ENCODE measurements at regions not wholly inside any gene's neighbourhood (a gene's known extent, or its start where the extent isn't known, plus 50 kb on each side); places are given as distances from the start of the nearest gene placed in this dataset.
"Not testable (repeated sequence)": the region's sequence is repeated elsewhere in the genome, so short reads cannot be mapped to it uniquely, and the experiment has no call there.

DNA sequence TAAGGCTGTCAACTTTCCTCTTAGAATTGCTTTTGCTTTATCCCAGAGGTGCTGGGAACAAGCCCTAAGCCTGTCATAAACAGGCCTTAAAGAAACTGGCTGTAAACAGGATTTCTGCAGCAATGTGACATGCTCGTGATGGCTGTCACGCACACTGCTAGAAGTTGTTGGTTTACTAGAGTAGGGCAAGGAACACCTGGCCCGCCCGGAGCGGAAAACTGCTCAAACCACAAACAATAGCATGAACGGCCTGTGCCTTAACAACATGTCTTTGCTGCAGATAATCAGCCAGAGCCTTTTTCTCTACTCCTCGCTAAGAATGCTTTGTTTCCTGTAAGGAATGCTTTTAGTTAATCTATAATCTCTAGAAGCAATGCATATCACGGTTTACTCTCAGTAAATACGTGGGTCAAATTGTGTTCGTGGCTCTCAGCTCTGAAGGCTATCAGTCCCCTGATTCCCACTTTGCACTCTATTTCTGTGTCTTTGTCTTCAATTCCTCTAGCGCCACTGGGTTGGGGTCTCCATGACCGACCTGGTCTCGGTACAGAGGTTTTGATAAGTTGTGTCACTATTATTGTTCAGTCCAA is 318.3 kb downstream of the GLUD2 start:
- H3K4me1 ChIP-seq (ENCODE audit: control insufficient read depth, insufficient read depth, low read length), result no peaks in the 10 kb centered on the region
- DNase-seq (ENCODE audit: low read depth, low spot score) (no peak), ATAC-seq (no peak)
- CTCF ChIA-PET, result no interaction called here
- POLR2A ChIA-PET, result no interaction called here
- no peak overlapping the region for H3K4me3 ChIP-seq (ENCODE audit: low read depth in 2 of 2, low read length in 2 of 2)
- TF ChIP-seq TCF7L2 (IDR thresholded peaks at IDR 0.05; ENCODE audit: low read depth, low read length) (no peak), POLR2AphosphoS5 (IDR thresholded peaks at IDR 0.05; ENCODE audit: low read depth, low read length) (no peak), SIN3A (IDR thresholded peaks at IDR 0.05; ENCODE audit: borderline replicate concordance, insufficient read depth, low read depth, low read length) (no peak)
- TF ChIP-seq, protein P1, sequence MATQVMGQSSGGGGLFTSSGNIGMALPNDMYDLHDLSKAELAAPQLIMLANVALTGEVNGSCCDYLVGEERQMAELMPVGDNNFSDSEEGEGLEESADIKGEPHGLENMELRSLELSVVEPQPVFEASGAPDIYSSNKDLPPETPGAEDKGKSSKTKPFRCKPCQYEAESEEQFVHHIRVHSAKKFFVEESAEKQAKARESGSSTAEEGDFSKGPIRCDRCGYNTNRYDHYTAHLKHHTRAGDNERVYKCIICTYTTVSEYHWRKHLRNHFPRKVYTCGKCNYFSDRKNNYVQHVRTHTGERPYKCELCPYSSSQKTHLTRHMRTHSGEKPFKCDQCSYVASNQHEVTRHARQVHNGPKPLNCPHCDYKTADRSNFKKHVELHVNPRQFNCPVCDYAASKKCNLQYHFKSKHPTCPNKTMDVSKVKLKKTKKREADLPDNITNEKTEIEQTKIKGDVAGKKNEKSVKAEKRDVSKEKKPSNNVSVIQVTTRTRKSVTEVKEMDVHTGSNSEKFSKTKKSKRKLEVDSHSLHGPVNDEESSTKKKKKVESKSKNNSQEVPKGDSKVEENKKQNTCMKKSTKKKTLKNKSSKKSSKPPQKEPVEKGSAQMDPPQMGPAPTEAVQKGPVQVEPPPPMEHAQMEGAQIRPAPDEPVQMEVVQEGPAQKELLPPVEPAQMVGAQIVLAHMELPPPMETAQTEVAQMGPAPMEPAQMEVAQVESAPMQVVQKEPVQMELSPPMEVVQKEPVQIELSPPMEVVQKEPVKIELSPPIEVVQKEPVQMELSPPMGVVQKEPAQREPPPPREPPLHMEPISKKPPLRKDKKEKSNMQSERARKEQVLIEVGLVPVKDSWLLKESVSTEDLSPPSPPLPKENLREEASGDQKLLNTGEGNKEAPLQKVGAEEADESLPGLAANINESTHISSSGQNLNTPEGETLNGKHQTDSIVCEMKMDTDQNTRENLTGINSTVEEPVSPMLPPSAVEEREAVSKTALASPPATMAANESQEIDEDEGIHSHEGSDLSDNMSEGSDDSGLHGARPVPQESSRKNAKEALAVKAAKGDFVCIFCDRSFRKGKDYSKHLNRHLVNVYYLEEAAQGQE (IDR thresholded peaks at IDR 0.05; ENCODE audit: insufficient read depth in 1 of 2, low read depth in 2 of 2, low read length in 1 of 2), result no peak
- TF ChIP-seq, protein P2, sequence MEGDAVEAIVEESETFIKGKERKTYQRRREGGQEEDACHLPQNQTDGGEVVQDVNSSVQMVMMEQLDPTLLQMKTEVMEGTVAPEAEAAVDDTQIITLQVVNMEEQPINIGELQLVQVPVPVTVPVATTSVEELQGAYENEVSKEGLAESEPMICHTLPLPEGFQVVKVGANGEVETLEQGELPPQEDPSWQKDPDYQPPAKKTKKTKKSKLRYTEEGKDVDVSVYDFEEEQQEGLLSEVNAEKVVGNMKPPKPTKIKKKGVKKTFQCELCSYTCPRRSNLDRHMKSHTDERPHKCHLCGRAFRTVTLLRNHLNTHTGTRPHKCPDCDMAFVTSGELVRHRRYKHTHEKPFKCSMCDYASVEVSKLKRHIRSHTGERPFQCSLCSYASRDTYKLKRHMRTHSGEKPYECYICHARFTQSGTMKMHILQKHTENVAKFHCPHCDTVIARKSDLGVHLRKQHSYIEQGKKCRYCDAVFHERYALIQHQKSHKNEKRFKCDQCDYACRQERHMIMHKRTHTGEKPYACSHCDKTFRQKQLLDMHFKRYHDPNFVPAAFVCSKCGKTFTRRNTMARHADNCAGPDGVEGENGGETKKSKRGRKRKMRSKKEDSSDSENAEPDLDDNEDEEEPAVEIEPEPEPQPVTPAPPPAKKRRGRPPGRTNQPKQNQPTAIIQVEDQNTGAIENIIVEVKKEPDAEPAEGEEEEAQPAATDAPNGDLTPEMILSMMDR (IDR thresholded peaks at IDR 0.05), result no peak
- intact Hi-C loops (cut with micrococcal nuclease; ENCODE audit: unreplicated experiment) (no loop called here), in situ Hi-C loops (cut with HindIII; ENCODE audit: low pct_unique_long_range_greater_than_20kb, low sequenced_read_pairs) (no loop called here)
- no peaks in the 10 kb centered on the region for H3K27me3 ChIP-seq (ENCODE audit: control insufficient read depth, insufficient read depth, low read length)
- BruUV-seq (replicated peaks), result no TSS peak
- no peaks in the 10 kb centered on the region for H3K36me3 ChIP-seq (ENCODE audit: control insufficient read depth, insufficient read depth, low read length)
- no peak overlapping the region for H3K27ac ChIP-seq (ENCODE audit: low read length)
- no peaks in the 10 kb centered on the region for H3K9me3 ChIP-seq (ENCODE audit: control insufficient read depth, insufficient read depth, low read depth, low read length)

- Histone ChIP-seq H3K27me3 (ENCODE audit: control insufficient read depth, insufficient read depth, low read length) (no peaks in the 10 kb centered on the region), H3K4me3 (ENCODE audit: low read depth in 2 of 2, low read length in 2 of 2) (no peak overlapping the region), H3K4me1 (ENCODE audit: control insufficient read depth, insufficient read depth, low read length) (no peaks in the 10 kb centered on the region), H3K36me3 (ENCODE audit: control insufficient read depth, insufficient read depth, low read length) (no peaks in the 10 kb centered on the region), H3K9me3 (ENCODE audit: control insufficient read depth, insufficient read depth, low read depth, low read length) (no peaks in the 10 kb centered on the region), H3K27ac (ENCODE audit: low read length) (no peak overlapping the region)
- POLR2A ChIA-PET, result no interaction called here
- ATAC-seq, result no peak
- DNase-seq (ENCODE audit: low read depth, low spot score), result no peak
- in situ Hi-C loops (cut with HindIII; ENCODE audit: low pct_unique_long_range_greater_than_20kb, low sequenced_read_pairs), result no loop called here
- TF ChIP-seq SIN3A (IDR thresholded peaks at IDR 0.05; ENCODE audit: borderline replicate concordance, insufficient read depth, low read depth, low read length), result no peak
- TF ChIP-seq, protein P1 (IDR thresholded peaks at IDR 0.05; ENCODE audit: insufficient read depth in 1 of 2, low read depth in 2 of 2, low read length in 1 of 2), result no peak
- CTCF ChIA-PET, result no interaction called here
- BruUV-seq (replicated peaks), result no TSS peak
- intact Hi-C loops (cut with micrococcal nuclease; ENCODE audit: unreplicated experiment), result no loop called here
Observed at GRCh38 chrX:121374471-121374870, 327.1 kb downstream of the GLUD2 start.

DNA sequence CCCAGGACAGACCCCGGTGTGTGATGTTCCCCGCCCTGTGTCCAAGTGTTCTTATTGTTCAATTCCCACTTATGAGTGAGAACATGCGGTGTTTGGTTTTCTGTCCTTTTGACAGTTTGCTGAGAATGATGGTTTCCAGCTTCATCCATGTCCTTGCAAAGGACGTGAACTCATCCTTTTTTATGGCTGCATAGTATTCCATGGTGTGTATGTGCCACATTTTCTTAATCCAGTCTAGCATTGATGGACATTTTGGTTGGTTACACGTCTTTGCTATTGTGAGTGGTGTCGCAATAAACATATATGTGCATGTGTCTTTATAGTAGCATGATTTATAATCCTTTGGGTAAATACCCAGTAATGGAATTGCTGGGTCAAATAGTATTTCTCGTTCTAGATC is 334.5 kb downstream of the GLUD2 start:
- CTCF ChIA-PET; H3K4me1 ChIP-seq (ENCODE audit: control insufficient read depth, insufficient read depth, low read length); BruUV-seq (replicated peaks); POLR2A ChIA-PET; H3K36me3 ChIP-seq (ENCODE audit: control insufficient read depth, insufficient read depth, low read length); H3K27me3 ChIP-seq (ENCODE audit: control insufficient read depth, insufficient read depth, low read length); H3K9me3 ChIP-seq (ENCODE audit: control insufficient read depth, insufficient read depth, low read depth, low read length); in situ Hi-C loops (cut with HindIII; ENCODE audit: low pct_unique_long_range_greater_than_20kb, low sequenced_read_pairs); ATAC-seq; H3K4me3 ChIP-seq (ENCODE audit: low read depth in 2 of 2, low read length in 2 of 2); intact Hi-C loops (cut with micrococcal nuclease; ENCODE audit: unreplicated experiment); H3K27ac ChIP-seq (ENCODE audit: low read length); DNase-seq (ENCODE audit: low read depth, low spot score): not testable (repeated sequence)

Measured in Panc1 (cell line).